Fibroblast of skin of back (primary cell): ENCODE measurements at regions not wholly inside any gene's neighbourhood (a gene's known extent, or its start where the extent isn't known, plus 50 kb on each side); places are given as distances from the start of the nearest gene placed in this dataset.

Source experiments
- DNase-seq: peaks from one replicate; pipeline ENCODE4 v3.0.0-alpha.2; 2013

- no peak for DNase-seq
Observed at GRCh38 chr13:104823071-104823470, 1712.4 kb downstream of the EFNB2 start.

- no peak for DNase-seq
Observed at GRCh38 chr13:104817271-104817670, 1718.2 kb downstream of the EFNB2 start.

GRCh38 chr13:104816726-104817125 lies 1718.7 kb downstream of the EFNB2 start:
- DNase-seq: no peak

DNA sequence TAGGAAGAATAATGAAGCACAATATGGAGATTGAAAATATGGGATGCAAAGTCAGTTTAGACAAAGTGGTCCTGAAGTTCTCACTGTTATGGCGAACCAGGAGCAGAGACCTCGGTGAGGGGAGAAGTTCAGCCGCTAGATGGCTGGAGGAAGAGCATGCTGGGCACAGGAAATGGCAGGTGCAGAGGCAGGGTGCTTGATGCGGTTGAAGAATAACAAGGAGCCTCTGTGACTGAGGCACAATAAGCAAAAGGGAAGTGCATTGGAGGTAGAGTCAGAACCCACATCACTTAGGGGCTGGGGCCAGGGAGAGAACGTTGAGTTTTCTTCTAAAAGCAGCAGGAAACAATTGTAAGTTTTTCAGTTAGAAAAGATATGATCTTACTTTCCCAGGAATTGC lies 1725.2 kb downstream of the EFNB2 start:
- DNase-seq: no peak

- no peak for DNase-seq
Observed at GRCh38 chr13:104809483-104809882, 1726.0 kb downstream of the EFNB2 start.

GRCh38 chr13:104805346-104805745 lies 1730.1 kb downstream of the EFNB2 start:
- DNase-seq: no peak

GRCh38 chr13:104799152-104799551 lies 1732.9 kb upstream of the SLC10A2 start:
- no peak for DNase-seq

- no peak for DNase-seq
Observed at GRCh38 chr13:104798486-104798885, 1732.3 kb upstream of the SLC10A2 start.

GRCh38 chr13:104796581-104796980 lies 1730.4 kb upstream of the SLC10A2 start:
- DNase-seq: peak; percentile 13

GRCh38 chr13:104785952-104786351 lies 1719.7 kb upstream of the SLC10A2 start:
- no peak for DNase-seq

- DNase-seq: no peak
Observed at GRCh38 chr13:104784891-104785290, 1718.7 kb upstream of the SLC10A2 start.

- no peak for DNase-seq
Observed at GRCh38 chr13:104782741-104783140, 1716.5 kb upstream of the SLC10A2 start.

- peak; percentile 67 for DNase-seq
Observed at GRCh38 chr13:104779311-104779993, 1713.2 kb upstream of the SLC10A2 start.

GRCh38 chr13:104773775-104774174 lies 1707.6 kb upstream of the SLC10A2 start:
- peak; percentile 61 for DNase-seq

DNA sequence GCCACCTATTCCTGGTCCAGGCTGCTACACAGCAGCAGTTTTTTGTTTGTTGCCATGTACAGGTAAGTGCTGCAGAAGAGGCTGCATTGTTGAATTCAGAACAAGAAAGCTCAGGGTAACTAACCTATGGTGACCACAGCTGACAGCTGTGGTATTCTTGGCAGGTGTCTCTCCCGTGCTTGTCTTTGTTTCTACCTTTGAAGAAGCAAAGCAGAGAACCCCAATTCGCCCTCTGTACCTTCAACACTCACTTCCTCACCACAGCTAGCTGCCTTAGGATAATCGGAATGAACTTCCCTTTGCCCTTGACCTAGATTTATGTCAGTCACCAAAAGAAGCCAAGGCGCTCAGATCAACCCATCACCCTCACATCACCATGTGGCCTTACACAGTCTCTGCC lies 1703.3 kb upstream of the SLC10A2 start:
- no peak for DNase-seq

- DNase-seq: no peak
Observed at GRCh38 chr13:104766319-104766718, 1700.1 kb upstream of the SLC10A2 start.

- no peak for DNase-seq
Observed at GRCh38 chr13:104764600-104764999, 1698.4 kb upstream of the SLC10A2 start.

GRCh38 chr13:104759069-104759468 lies 1692.9 kb upstream of the SLC10A2 start:
- no peak for DNase-seq

DNA sequence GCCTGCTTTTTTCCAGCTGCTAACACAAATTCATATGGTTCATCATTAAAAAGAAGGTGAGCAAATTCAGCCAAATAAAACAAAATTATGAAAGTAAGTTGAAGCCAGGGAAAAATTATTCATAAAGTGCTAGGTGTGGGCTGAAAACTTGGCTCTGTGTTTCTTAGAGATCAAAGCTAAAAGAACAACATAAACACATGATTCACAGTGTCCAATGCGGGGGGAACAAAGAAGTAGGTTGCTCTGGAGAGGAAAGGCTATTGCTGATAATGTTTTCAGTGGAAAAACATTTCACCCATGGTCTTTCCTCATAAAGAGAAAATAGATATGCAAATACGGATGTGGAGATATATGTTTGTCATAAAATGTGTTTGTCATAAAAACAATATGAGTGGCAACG lies 1691.5 kb upstream of the SLC10A2 start:
- DNase-seq: no peak

DNA sequence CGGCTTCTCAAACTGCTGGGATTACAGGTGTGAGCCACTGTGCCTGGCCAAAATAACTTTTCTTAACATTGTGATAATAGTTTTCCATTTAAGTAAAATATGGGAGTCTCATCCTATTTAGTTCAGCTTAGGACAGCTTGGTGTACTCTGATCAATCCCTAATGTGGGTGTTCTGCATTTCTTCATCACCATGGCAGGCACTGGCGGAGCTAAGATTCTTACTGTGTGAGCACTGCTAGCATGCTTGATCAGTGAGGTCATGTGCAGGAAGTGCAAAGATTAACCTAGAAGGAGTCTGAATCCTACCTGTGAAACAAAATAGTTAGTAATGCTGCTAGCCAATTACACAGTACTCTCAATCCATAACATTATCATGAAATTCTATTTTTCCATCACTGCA lies 1684.2 kb upstream of the SLC10A2 start:
- DNase-seq: peak; percentile 15

DNA sequence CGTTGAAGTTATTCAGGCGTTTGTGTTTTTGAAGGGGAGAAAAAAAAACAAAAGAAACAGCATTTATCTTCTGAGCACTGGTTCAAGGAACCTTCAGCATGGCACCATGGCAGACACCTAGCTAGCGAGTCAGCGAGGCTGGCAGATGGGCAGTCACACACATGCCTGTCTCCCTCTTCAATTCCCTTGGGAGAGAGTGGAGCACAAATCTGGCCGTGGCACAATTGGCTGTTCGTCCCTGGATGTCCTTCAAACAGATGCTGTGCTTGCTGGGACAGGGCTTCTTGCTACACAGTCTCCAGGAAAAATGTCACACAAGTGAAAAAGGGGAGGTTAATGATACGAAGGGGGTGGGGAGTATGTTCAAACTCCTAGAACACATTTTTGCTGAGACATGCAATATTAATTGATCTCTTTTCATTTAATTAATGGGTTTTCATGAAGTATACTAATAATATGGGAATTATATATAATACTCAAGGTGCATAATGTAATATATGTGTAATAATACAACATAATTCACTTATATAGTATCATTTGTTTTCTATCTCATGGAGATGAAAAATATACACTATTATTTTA lies 1674.5 kb upstream of the SLC10A2 start:
- DNase-seq: no peak

- DNase-seq: peak; percentile 10
Observed at GRCh38 chr13:104737713-104738112, 1671.5 kb upstream of the SLC10A2 start.

DNA sequence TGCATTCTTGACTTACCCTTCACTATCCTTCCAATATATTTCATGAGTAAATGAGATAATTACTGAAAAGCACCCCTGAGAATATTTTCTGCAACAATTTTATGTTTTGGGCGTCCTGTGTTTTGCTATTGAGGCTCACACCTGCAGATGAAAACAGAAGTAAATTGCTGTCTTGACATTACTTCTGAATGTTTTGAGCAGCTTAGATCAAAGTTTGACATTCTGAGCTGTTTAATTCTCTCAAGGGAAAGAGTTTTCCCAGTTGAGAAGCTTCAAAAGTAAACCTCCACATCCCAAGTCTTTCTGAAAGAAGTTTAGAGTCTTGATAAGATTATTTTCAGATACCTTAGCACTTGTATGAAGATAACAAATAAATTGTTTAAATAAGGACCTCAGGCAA lies 1667.2 kb upstream of the SLC10A2 start:
- no peak for DNase-seq

- no peak for DNase-seq
Observed at GRCh38 chr13:104715111-104715510, 1648.9 kb upstream of the SLC10A2 start.
